Adrenal gland (tissue), 5 donors: ENCODE measurements at regions not wholly inside any gene's neighbourhood (a gene's known extent, or its start where the extent isn't known, plus 50 kb on each side); places are given as distances from the start of the nearest gene placed in this dataset.

Experiments
- POLR2A ChIP-seq, 2 donors: fragments of 450-650 bp; IDR thresholded peaks; one replicate each; pipeline ENCODE4 v1.6.1; 2017; ENCODE audit warnings: antibody characterized with exemption in 2 of 2, mild to moderate bottlenecking in 2 of 2, moderate library complexity in 1 of 2
- TF ChIP-seq, protein P1 (sequence below), 6 experiments: fragments of 450-650 bp in 4 of 6; fragments of 200-600 bp in 2 of 6; sonication (generic) in 1 of 6; IDR thresholded peaks; 1 replicate in 5 of 6; 2 replicates in 1 of 6; pipeline versions ENCODE4 v1.5.1 to v1.8.0; 2016 to 2021; ENCODE audit warnings: antibody characterized with exemption in 6 of 6, mild to moderate bottlenecking in 2 of 6, moderate library complexity in 1 of 6
- donor health status: DM: no; HTN: no; CAD: no.

DNA sequence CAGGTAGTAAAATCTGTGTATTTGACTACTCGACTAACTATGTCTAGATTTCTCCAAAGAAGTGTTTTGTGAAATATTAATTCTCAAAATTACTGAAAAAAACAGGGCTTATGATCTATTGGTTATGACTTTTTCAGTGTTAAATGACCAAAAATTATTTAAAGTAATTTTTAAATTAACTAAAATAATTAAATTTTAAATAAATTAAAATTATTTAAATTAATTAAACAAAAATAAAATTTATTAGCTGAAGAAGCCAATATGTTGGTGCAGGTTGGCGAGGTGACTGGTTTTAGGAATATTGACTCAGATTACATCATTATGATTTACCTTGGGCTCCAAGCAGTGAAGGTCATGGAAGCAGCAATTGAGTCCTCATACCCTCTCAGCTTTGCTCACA, 483.2 kb downstream of the PTPRC start:
- TF ChIP-seq, protein P1, sequence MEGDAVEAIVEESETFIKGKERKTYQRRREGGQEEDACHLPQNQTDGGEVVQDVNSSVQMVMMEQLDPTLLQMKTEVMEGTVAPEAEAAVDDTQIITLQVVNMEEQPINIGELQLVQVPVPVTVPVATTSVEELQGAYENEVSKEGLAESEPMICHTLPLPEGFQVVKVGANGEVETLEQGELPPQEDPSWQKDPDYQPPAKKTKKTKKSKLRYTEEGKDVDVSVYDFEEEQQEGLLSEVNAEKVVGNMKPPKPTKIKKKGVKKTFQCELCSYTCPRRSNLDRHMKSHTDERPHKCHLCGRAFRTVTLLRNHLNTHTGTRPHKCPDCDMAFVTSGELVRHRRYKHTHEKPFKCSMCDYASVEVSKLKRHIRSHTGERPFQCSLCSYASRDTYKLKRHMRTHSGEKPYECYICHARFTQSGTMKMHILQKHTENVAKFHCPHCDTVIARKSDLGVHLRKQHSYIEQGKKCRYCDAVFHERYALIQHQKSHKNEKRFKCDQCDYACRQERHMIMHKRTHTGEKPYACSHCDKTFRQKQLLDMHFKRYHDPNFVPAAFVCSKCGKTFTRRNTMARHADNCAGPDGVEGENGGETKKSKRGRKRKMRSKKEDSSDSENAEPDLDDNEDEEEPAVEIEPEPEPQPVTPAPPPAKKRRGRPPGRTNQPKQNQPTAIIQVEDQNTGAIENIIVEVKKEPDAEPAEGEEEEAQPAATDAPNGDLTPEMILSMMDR (IDR thresholded peaks at IDR 0.05): no peak
- TF ChIP-seq POLR2A (IDR thresholded peaks at IDR 0.05): no peak
